CD1c-positive myeloid dendritic cell (primary cell): ENCODE measurements at regions not wholly inside any gene's neighbourhood (a gene's known extent, or its start where the extent isn't known, plus 50 kb on each side); places are given as distances from the start of the nearest gene placed in this dataset.

ENCODE experiments used
- DNase-seq: peaks from one replicate; pipeline ENCODE4 v3.0.0-alpha.2; 2016; ENCODE audit errors: extremely low spot score

DNA sequence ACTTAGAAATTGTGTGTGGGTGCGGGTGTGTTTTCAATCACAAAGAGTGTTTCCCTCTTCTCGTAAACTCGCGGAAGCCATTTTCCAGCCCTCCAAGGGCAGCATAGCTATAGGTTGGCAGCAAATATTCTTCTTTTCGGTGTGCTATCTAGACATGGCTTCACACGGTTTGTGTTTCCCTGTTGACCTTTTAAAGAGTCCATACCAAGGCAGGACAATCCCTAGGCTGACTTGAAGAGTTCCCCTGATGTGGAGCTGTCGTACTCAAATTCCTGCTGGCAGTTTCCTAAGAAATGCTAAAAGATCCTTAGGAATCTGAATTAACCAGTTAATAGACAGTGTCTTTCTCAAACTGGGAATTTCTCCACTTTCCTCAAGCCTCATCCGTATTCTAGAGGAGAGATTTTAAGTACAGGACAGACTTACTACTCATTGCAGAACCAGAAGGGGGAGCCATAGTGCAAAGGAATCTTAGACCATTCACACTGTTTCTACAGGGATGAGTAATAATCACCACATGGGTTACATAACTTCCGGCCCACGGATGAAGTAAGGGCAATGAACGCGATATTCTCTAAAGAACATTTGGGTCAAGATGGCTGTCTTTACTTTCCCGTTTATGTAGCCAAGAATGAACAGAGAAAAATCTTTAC lies 288.6 kb upstream of the ELAC2 start:
- peak; percentile 3 for DNase-seq

DNA sequence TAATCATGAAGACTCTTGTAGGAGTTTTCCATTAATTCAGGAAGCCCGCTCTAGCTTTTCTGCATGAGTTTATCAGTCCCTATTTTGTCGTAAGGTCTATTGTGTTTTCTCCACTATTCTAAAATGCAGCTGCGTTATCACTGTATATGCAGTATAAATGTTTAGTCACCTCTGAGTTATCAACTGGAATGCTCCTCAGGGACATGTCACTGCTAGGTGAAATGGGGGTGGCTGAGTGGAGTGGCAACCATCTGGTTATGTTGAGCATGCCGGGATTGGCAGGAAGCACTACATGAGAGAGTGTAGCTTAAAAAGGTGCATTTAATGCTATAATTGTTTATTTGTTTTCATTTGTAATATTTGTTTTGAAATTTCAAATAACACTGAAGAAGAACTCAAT lies 285.2 kb upstream of the ELAC2 start:
- no peak for DNase-seq

DNA sequence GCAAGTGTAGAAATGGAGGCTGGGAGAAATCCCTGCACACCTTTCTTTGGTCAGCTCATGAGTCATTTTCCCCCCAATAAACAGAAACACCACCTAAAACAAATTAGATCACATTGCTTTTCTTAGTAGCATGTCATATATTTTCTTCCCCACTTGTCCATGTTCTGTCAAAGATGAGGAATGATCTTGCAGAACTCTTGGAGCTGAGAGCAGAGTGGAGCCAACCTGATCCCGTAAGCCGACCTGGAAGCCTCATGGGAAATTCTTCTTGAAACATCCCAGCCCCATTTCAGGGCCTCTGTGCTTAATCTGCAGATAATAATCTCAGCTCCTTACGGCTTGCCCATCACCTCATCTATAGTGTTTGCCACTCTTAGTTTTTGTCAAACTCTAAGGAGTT lies 284.6 kb upstream of the ELAC2 start:
- DNase-seq: no peak

DNA sequence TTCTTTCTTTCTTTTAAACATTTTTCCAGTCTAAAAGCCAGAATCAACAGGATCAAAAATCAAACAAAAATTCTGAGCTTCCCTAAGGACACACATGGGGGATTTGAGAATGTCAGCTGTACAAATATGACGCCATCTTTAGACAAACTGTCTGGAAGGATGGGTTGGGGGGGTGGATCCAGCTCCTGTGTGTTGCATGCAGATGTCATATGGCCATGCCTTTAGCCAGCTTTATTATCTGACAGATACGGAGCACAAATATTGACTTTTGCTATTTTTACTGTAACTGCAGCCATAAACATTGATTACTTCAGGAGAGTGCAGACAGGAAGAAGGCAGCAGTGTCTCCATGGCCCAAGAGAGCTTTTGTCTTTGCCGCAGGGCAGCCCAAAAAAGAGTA lies 279.4 kb upstream of the ELAC2 start:
- DNase-seq: no peak

DNA sequence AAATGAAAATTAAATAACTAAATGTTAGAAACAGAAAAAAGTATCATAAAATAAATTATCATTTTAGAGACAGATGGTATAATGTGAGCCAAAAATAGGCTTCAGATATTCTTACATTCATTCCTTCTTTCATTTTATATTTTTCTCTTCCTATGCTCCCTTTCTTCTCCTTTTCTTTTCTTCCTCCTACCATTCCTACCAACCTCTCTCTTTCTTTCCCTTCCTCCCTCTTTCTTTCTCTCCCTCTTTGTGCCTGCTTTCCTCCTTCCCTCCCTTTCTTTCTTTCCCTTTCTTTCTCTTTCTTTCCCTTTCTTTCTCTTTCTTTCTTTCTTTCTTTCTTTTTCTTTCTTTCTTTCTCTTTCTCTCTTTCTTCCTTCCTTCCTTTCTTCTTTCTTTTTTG lies 275.6 kb upstream of the ELAC2 start:
- no peak for DNase-seq

DNA sequence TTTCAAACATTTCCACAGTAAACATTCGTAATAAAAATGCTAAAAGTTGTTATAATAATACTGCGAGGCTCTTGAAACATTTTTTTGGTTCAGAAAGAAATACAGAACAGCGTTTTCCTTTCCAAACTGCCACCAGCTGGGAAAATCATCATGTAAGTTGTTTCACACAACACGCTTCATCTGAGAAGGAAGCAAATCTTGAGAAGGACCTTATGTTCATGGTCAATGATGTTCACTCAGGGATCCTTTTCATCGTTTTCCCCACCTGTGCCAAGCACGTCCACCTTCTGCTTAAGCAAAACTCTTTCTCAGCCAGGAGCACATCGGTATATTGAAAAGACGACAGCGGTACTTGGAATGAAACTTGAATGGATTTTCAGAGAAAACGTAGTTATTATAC lies 274.5 kb upstream of the ELAC2 start:
- no peak for DNase-seq

DNA sequence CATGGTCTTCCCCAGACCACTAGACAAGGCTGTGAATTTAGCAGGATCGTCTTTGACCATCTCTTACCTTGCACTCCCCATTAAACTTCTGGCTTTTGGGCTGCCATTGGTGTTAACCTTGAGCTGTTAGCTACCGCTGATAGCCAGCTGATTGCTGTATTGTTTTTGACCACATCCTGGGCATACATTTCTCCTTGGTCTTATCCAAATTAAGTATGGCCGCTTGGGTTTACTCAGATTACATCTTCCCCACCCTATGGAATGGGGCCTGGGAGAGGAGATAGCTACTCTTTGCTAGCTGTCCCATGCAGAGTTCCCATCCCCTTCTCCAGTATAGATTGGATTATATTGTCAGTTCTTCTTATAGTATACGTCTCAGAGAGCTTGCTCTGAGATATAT lies 270.4 kb upstream of the ELAC2 start:
- DNase-seq: no peak

DNA sequence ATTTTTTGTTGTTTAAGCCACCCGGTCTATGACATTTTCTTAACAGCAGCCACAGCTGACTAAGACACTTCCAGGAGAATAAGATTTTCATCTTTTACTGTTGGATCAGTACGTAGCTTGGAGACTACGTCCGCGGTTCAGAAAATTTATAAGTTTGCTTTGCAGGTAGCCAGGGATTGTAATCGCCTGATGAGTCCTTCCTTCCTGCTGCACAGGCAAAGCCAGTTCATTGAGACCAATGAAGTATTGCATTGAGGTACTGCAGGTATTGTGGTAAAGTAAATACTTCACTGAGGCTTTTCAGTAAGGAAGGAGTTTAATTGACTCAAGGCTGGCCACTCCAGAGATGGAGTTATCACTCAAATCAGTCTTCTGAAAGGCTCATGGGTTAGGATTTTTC lies 269.4 kb upstream of the ELAC2 start:
- no peak for DNase-seq

DNA sequence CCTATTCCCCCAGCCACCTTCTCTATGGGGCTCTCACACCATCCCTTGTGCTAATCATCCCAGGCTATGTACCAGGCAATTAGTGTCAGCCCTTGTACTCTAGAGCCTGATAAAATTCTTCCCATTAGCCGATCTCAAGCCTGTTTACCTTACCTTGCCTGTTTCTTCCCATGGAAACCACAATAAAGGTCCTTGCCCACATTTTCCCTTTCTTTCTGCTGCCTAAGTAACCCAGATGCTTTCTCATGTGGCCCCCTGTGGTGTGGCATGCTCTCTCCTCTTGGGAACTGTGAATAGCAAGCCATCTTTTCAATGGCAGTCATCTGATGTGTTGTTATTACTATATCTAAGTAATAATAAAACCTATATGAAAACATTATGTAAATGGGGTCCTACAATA lies 265.8 kb upstream of the ELAC2 start:
- DNase-seq: no peak

DNA sequence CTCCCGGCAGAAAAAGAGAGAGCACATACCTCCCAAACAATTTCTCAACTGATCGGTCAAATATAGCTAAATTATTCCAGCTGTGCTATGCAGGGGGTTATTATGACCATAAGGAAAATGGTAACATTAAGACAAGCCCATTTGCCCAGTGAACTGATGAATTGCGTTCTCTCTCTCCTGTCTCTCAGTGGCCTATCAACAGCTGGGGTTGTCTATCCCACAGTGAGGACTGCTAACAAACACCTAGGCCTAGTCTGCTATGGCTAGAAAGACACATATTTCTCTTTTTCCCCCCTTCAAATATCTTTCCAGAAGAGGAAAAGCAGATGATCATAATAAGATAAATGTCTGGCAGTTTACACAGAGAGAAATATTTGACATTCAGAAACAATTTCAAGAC lies 263.8 kb upstream of the ELAC2 start:
- DNase-seq: no peak

DNA sequence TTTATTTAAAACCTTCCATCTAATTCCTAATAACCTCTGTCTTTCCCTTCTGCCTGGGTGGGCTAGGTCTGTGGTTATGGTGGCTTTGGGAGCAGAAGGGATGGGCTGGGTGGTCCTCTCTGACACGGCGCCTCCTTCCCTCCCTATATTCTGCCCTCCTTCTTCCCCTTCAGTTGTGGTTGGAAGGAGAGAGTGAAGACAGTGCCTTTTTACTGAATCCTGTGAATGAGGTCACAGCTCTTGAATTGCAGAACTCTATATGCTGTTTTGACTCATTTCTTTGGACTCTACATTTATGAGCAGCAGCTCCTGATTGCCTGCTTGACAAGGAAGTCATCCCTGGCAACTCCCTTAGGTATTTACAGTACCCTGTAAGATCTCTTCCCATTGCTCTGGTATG lies 256.0 kb upstream of the ELAC2 start:
- no peak for DNase-seq

DNA sequence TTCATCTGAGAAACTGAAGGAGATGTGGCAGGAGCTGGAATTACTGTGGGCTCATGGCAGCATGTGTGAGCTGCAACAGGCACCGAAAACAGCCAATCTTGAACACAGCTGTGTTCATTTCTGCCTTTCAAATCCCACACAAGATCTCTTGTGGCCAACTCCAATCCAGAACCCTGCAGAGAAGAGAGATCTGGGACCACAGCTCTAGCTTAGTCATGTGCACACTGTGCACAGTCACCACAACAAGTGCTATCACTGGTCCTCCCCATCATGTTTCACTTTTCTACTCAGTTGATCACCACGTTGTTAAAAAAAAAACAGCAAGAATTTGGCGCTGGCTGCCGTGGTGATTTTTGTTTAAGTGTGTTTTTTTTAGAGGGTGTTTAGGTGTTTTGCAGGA lies 254.5 kb upstream of the ELAC2 start:
- no peak for DNase-seq

DNA sequence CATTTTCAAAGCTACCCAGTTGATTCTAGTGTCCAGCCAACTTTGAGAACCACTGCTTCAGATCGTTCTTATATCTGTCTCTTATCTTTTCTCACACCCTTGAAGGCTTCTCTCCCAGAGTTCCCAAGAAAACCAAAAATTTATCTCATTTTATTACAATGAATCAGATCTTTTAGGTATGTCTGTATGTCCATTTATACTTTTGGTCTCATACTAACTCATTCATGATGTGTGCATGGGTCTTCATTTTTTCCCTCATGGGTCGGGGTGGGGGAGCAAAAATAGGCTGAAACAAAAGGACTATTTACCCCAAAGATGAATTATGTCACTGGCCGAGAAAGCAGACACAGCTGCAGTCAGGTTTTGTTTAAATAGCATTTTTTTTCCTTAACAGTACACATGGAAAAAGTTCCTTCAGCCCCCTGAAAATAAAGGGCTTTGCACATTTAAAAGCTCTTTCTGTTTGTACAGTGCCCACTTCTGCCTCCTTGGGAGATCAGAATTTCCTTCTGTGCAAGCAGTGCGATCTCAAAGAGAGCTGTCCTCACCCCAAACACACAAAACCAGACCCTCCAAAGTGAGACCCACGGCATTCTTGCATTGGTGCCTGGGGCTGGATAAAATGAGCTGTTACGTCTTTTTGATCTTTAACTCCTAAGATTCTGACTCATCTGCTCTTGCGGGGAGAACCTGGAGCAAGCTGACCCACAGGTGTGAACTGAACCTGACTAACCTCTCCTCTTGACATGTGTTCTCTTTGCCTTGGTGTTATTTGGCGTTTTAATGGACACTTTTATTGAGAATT lies 251.2 kb upstream of the ELAC2 start:
- DNase-seq: no peak

DNA sequence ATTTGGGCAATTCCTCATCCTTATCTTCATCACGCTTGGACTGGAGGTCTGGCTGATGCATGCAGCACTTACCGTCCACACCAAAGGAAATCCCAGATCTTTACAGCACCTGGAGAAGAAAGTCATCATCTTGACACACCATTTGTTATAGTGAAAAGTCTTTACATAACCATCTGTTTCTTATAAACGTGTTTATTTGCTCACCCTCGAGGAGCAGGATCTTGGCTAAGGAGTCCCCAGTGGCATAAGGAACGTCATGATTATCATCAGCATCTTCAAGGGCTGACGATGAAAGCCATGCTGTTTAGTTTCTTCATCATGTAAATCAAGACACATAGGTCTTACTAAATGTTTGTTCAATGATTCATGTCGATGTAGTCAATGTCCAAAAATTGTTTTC lies 248.8 kb upstream of the ELAC2 start:
- DNase-seq: no peak

DNA sequence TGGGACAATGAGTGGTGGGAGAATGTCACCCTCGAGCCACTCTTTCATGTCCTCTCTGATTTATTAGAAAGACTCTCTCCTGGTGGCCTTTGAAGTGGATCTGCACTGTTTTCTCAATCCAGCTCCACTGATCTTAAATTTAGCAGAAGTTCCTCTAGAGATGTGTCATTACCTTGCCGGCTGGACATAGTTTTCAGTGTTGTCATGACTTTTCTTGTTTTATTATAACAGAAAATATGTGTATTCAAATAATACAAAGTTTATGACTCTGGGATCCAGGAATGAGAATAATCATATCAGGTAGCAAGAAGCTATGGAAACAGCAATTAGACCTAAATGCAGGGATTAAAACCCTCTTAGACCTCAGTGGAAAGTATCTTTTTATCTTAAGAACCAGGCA lies 247.5 kb upstream of the ELAC2 start:
- no peak for DNase-seq

DNA sequence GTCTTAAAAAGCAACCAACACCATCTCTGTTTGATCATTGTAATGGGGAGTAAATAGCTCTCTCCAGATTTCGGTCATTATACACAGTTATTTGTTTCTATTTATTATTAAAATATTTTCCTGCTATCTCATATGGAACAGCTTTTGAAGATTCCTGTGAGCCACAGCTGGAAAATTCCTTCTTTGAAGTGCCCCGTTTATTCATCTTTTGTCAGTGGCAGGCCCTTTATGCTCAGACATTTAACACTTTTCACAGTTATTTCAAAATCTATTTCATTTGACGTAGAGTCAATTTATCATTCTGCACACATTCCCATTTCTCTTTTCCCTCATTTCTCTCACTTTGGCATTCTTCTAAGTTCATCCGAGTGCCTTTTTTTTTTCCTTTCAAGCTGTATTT lies 245.9 kb upstream of the ELAC2 start:
- no peak for DNase-seq

DNA sequence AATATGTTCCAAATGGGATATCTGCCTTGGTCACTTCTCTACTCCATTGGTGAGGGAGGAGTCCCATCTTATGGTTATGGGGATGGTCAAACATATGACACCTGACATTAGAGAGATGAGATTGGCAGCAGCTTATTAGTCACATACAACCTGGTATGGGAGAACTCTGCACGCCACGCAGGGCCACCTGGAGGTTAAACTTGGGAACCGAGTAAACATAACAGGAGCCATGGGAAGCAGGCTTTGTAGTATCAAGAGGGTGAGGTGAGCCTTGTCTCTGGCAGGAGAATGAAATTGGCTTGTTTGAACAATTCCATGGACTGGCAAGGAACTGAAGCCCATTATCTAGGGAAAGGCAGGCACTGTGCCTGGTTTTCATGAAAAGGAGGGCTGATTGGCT lies 238.7 kb upstream of the ELAC2 start:
- DNase-seq: no peak

DNA sequence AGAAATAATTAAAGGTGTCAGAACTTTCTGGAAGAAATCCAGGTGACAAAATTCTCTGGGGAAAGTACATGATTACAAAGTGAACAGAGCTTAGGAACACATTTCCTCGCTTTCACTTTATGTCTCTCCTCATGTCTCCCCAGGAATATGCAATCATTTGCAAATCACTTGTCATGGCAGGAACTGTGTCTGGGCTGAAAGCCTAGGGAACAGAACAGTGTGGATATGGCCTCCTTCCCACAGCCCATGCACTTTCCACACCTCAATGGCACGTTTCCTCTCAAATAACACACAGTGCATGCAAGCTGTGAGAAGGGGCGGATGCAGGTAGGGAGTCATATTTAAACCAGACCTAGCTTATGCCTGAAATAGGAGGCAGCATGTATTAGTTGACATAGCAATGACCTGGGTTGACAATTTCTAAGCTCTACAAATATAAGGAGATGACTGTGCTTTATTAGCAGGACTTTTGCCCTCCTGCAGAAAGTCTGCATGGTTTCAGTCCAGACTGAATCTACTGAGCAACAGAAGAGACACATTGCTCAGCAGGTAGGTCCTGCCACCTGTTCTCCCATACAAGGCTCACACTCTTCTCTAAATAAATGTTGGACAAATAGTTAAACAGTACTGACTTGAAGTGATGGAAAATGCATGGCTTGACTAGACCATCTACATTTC lies 236.0 kb upstream of the ELAC2 start:
- no peak for DNase-seq

DNA sequence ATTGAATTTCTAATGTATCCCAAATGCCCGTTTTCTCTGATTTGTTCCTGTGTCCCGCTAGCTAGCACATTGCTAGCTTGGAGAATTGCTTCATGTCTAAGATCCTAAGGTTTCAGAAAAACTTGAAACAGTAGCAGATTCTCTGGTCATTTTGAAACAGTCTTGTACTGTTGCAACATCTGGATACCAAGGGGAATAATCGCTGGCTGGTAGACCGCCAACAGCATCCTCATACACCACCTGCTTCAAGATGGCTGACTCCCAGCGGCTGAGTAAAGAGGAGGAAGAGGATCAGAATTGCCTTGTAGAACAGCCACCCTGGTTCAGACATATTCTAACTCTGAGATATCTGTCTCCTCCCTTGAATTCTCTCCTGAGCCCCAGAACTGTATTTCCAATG lies 226.7 kb upstream of the ELAC2 start:
- no peak for DNase-seq

DNA sequence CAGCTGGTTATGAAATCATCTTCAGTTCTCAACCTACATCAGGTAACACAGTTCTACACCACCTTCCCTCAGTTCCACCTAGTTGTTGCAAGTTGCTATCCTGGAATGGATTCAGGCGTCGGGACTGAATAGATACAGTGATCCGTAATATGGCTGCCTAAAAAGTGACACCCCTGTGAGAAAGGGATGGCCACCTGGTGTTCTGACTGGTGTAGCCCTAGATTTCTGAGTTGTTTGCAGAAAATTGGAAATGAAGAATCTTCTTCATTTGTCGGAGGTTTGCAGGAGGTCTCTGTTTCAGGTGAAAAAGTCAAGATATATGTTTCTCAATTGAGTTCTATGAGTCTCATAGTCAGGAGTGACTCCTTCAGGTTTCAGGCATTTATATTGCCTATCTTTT lies 225.8 kb upstream of the ELAC2 start:
- DNase-seq: no peak

DNA sequence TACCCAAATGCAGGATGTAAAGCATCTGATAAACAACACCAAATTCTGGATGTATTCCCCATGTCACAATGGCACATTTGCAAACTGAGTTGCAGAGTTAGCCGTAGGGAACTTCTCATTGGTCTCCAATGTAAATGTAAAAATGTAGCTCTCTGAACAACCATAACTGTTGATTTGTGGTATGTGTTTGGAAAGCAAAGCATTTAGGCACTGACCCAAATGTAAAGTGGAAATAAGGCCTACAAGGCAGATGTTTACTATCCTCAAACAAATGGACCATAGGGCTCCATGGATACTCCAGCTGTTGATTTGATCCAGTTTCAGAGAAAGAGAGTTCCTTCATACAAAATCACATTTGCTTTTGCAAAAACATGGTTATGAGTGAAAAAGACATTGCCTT lies 223.0 kb upstream of the ELAC2 start:
- DNase-seq: no peak

DNA sequence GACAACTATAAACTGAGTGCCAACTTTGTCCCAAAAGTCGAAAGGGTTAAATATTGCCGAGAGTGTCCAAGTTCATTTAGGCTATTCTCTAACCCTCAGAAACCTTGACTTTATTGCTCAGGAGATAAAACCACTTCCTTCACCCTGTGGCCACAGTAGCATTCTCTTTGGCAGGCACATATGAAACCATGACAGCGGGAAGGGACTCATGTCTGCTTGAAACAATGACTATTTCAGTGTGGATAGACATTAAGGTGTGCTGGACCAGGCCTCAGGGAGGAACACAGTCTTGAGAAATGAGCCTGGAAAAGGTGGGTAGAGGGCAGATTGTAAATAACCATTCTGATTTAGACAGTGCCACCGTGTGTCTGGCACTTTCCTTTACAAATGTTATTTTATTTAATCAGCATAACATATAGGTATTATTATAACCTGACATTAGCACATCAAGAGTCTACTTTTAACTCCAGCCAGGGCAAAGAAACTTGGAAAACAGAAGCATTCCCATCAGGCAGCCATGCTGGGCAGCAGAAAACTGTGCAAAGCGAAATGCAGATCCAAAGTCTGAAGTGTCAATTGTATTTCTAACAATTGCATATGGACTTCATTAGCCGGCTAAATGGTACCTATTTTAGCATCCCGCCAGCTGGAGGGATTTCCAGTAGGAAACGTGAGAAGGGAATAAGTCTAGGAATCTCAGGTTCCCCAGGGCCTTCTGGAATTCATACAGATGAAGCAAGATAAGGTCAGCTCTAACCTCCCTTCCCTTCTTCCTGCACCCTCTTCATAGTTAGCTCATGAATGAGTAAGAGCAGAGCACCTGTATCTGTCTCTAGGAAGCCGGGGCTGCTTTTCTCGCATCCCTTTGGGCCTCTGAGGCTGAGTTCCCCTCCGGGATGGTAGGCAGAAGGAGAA lies 212.8 kb upstream of the ELAC2 start:
- no peak for DNase-seq
